Prostate gland (tissue), 2 donors: ENCODE measurements at regions not wholly inside any gene's neighbourhood (a gene's known extent, or its start where the extent isn't known, plus 50 kb on each side); places are given as distances from the start of the nearest gene placed in this dataset.

Experiments used
- DNase-seq: peaks from one replicate; pipeline ENCODE4 v3.0.0-alpha.2; 2019; ENCODE audit warnings: low spot score
- H3K27ac ChIP-seq, 2 donors: fragments of 200-600 bp; sonication (generic); 2 replicates each; pipeline ENCODE4 v1.5.1; 2017 to 2019
- H3K27me3 ChIP-seq: fragments of 200-600 bp; sonication (generic); replicated peaks from 2 replicates; pipeline ENCODE4 v1.5.1; 2019; ENCODE audit not compliant: insufficient read depth
- H3K36me3 ChIP-seq, 2 donors: fragments of 200-600 bp; sonication (generic); 1 replicate in 1 of 2; 2 replicates in 1 of 2; pipeline versions ENCODE4 v1.5.1 to v1.8.1; 2017 to 2019
- H3K4me1 ChIP-seq: fragments of 200-600 bp; sonication (generic); replicated peaks from 2 replicates; pipeline ENCODE4 v1.5.1; 2019
- H3K4me3 ChIP-seq, 2 donors: fragments of 200-600 bp; sonication (generic); 2 replicates each; pipeline ENCODE4 v1.5.1; 2017 to 2019
- H3K9me3 ChIP-seq: fragments of 200-600 bp; sonication (generic); 2 replicates; pipeline ENCODE4 v1.5.1; 2017
- CTCF ChIP-seq, 4 experiments: fragments of 200-600 bp in 2 of 4; fragments of 450-650 bp in 2 of 4; sonication (generic) in 2 of 4; IDR thresholded peaks; 1 replicate in 3 of 4; 2 replicates in 1 of 4; pipeline ENCODE4 v1.5.1; 2016 to 2019; ENCODE audit warnings: antibody characterized with exemption in 4 of 4, mild to moderate bottlenecking in 2 of 4, moderate library complexity in 2 of 4
- POLR2A ChIP-seq: fragments of 450-650 bp; IDR thresholded peaks from one replicate; pipeline ENCODE4 v1.6.1; 2016; ENCODE audit warnings: antibody characterized with exemption, mild to moderate bottlenecking
- POLR2AphosphoS5 ChIP-seq: sonication (generic); formaldehyde crosslinking; IDR thresholded peaks from one replicate; pipeline ENCODE4 v1.6.1; 2017; ENCODE audit warnings: antibody characterized with exemption
- WGBS: methylation state at CpG from one replicate; pipeline ENCODE4 v1.1.5; 2018; 5-methylcytosine and 5-hydroxymethylcytosine counted together
- intact Hi-C: fragments of 100-400 bp; cut with DNase I; formaldehyde crosslinking; loops from one replicate; pipeline ENCODE4 v1.14.2; 2022

GRCh38 chr1:2877391-2877790 is 75.9 kb upstream of the TTC34 start:
- no peak overlapping the region for H3K4me3 ChIP-seq
- peaks cover 7% of the 10 kb centered on the region for H3K4me1 ChIP-seq
- peaks cover 2% of the 10 kb centered on the region for H3K27me3 ChIP-seq
- 96% methylated on average over 17 of the region's 17 CpGs for WGBS
- intact Hi-C loops: loop anchor here (5.0 kb wide), 2 partner anchors 405 to 550 kb away; no protein-coding TSS in a partner anchor
- H3K27ac ChIP-seq: no peak overlapping the region
- no peak for DNase-seq
- no peaks in the 10 kb centered on the region for H3K9me3 ChIP-seq
- no peaks in the 10 kb centered on the region for H3K36me3 ChIP-seq
- TF ChIP-seq POLR2A (no peak), POLR2AphosphoS5 (no peak), CTCF (IDR thresholded peaks at IDR 0.05) (no peak)

GRCh38 chr1:2878591-2878990 is 77.1 kb upstream of the TTC34 start:
- peaks cover 7% of the 10 kb centered on the region for H3K4me1 ChIP-seq
- no peak for DNase-seq
- H3K27me3 ChIP-seq: peaks cover 2% of the 10 kb centered on the region
- no peaks in the 10 kb centered on the region for H3K9me3 ChIP-seq
- H3K4me3 ChIP-seq: no peak overlapping the region
- TF ChIP-seq POLR2A: no peak
- no peak for TF ChIP-seq CTCF (IDR thresholded peaks at IDR 0.05)
- TF ChIP-seq POLR2AphosphoS5: no peak
- intact Hi-C loops: loop anchor here (5.0 kb wide), 2 partner anchors 404 to 549 kb away; no protein-coding TSS in a partner anchor
- H3K36me3 ChIP-seq: no peaks in the 10 kb centered on the region
- 93% methylated on average over 10 of the region's 14 CpGs for WGBS
- no peak overlapping the region for H3K27ac ChIP-seq

- H3K4me1 ChIP-seq: peaks cover 7% of the 10 kb centered on the region
- H3K36me3 ChIP-seq: no peaks in the 10 kb centered on the region
- no peak for DNase-seq
- H3K4me3 ChIP-seq: no peak overlapping the region
- no peak overlapping the region for H3K27ac ChIP-seq
- H3K27me3 ChIP-seq: peaks cover 3% of the 10 kb centered on the region
- H3K9me3 ChIP-seq: no peaks in the 10 kb centered on the region
- intact Hi-C loops: loop anchor here (5.0 kb wide), 2 partner anchors 403 to 548 kb away; no protein-coding TSS in a partner anchor
- 87% methylated on average over 14 of the region's 14 CpGs for WGBS
- no peak for TF ChIP-seq POLR2A
- TF ChIP-seq POLR2AphosphoS5: no peak
- TF ChIP-seq CTCF (IDR thresholded peaks at IDR 0.05): no peak
Observed at GRCh38 chr1:2879026-2879425, 77.5 kb upstream of the TTC34 start.

GRCh38 chr1:2879591-2879990 is 78.1 kb upstream of the TTC34 start:
- 82% methylated on average over 15 of the region's 18 CpGs for WGBS
- no peaks in the 10 kb centered on the region for H3K9me3 ChIP-seq

More at GRCh38 chr1:2879591-2879990, 78.1 kb upstream of the TTC34 start:
- H3K4me3 ChIP-seq: no peak overlapping the region
- no peak for DNase-seq
- no peak overlapping the region for H3K27ac ChIP-seq
- intact Hi-C loops: loop anchor here (5.0 kb wide), 2 partner anchors 403 to 548 kb away; no protein-coding TSS in a partner anchor
- H3K36me3 ChIP-seq: no peaks in the 10 kb centered on the region
- H3K4me1 ChIP-seq: peaks cover 5% of the 10 kb centered on the region
- peaks cover 7% of the 10 kb centered on the region for H3K27me3 ChIP-seq
- TF ChIP-seq CTCF (IDR thresholded peaks at IDR 0.05) (no peak), POLR2A (no peak), POLR2AphosphoS5 (no peak)
